ENCODE measurements at regions not wholly inside any gene's neighbourhood (a gene's known extent, or its start where the extent isn't known, plus 50 kb on each side); places are given as distances from the start of the nearest gene placed in this dataset.
"Not testable (repeated sequence)": the region's sequence is repeated elsewhere in the genome, so short reads cannot be mapped to it uniquely, and the experiment has no call there.

DNA sequence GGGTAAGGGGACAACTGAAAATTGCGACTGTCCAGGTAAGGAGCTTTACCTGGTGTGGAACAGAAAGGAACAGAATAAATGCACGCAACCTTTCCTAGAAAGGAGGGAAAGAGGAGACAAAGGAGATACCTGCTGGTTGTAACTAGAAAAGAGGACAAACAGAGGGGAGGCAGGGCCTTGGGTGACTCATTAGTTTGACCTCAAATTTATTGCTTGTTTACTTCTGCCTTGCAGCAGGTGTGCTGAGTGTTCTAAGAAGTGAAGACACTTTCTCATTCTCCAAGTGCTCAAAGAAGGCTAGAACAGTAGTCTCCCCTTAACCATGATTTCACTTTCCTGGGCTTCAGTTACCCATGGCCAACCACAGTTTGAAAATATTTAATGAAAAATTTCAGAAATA, 123.1 kb upstream of the BOD1L1 start:
- H3K4me3 ChIP-seq = no peak overlapping the region

DNA sequence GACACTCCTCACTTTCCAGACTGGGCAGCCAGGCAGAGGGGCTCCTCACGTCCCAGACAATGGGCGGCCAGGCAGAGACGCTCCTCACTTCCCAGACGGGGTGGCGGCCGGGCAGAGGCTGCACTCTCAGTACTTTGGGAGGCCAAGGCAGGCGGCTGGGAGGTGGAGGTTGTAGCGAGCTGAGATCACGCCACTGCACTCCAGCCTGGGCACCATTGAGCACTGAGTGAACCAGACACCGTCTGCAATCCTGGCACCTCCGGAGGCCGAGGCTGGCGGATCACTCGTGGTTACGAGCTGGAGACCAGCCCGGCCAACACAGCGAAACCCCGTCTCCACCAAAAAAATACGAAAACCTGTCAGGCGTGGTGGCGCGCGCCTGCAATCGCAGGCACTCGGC, 134.1 kb upstream of the BOD1L1 start:
- not testable (repeated sequence) for H3K27ac ChIP-seq, H3K4me3 ChIP-seq

More for the DNA sequence above, 123.1 kb upstream of the BOD1L1 start:
- no peak overlapping the region for H3K27ac ChIP-seq

DNA sequence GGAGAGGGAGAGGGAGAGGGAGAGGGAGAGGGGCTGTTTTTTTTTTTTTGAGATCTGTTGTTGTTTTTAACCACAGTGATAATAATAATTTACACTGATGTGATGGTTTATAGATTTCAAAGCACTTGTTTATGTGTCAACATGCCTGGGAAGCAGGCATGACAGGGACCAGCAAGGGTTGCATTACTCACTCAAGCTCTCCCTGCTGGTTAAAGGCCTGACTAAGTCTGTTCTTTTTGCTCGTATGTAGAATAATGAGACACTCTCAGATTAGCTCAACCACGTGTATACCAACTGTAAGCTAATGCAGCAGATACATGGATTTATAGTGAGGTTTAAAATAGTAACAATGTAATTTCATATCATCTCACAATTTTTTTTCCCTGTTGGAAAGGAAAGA, 134.6 kb upstream of the BOD1L1 start:
- Histone ChIP-seq H3K4me3 (no peak overlapping the region), H3K27ac (no peak overlapping the region)

DNA sequence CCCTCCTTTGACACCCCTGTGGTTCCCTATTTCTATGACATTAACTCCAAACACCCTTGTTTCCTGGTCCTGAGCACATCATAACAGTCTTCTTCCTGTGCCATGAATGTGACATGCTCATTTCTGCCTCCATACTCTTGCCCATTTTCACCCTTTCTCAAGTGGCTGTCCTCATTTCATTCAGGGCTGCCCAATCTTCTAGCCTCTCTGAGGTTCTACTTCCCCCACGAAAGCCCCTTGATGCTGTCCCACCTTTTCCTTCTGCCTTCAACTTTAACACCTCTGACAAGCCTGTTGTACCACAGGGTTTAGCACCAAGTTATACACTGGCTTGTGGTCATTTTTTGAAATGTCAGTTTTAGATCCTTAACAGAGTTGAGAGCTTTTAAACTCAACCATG, 136.2 kb upstream of the BOD1L1 start:
- Histone ChIP-seq H3K4me3 (no peak overlapping the region), H3K27ac (no peak overlapping the region)

- Histone ChIP-seq H3K4me3 (no peak overlapping the region), H3K27ac (no peak overlapping the region)
These were observed 138.0 kb upstream of the BOD1L1 start for GRCh38 chr4:13765539-13765938.

- H3K27ac ChIP-seq = no peak overlapping the region
- no peak overlapping the region for H3K4me3 ChIP-seq
These were observed 139.4 kb upstream of the BOD1L1 start for GRCh38 chr4:13766761-13767540.

DNA sequence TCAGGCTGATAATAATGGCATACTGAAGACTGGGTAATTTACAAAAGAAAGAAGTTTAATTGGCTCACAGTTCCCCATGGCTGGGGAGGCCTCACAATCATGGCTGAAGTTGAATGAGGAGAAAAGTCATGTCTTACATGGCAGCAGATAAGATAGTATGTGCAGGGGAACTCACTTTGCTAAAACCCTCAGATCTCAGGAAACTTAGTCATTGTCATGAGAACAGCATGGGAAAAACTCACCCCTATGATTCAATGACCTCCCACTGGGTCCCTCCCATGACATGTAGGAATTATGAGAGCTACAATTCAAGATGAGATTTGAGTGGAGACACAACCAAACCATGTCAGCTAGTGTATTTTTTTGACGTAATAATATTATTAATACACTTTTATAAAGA, 149.8 kb upstream of the BOD1L1 start:
- Histone ChIP-seq H3K27ac (no peak overlapping the region), H3K4me3 (no peak overlapping the region)

DNA sequence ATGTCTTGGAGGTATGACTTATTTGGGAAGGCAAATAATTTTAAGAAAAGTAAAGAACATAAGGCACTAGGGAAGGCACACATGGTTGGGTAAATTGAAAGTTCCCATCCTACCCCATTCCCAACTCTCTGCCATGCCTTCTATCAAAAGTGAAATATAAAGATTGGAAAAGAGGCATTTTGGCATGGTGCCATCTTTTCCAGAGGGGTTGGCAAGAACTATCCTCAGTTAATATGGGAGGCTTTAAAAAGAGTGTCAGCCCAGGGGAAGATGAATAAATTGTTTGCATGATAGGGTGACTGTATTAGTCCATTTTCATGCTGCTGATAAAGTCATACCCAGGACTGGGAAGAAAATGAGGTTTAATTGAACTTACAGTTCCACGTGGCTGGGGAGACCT, 150.8 kb upstream of the BOD1L1 start:
- no peak overlapping the region for H3K4me3 ChIP-seq
- H3K27ac ChIP-seq = no peak overlapping the region

GRCh38 chr4:13782231-13782630, 154.7 kb upstream of the BOD1L1 start:
- Histone ChIP-seq H3K27ac (no peak overlapping the region), H3K4me3 (no peak overlapping the region)

DNA sequence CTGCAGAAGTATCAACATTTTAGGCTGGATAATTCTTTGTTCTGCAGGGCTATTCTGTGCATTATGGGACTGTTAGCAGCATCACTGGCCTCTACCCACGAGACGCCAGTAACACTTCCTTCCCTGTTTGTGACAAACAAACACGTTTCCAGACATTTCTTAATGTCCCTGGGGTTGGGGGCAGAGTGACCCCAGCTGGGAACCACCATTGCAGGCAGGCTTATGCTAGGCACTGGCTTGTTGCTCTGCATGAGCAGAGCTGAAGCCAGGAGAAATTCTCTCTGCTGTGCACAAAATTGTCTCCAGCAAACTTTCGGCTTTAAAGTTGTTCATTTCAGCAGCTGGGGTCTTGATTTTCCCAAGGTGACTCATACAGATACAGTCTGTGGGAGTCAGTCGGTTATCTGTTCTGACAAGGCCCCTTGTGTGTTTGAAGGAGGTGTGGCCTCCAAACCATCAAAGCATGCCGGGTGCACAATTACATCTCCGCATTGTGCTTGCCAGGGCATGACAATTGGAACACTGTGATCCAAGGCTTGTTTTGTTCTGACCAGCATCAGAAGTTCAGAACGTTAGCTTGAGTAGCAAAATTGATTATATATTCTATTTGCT, 156.4 kb upstream of the BOD1L1 start:
- no peak overlapping the region for H3K27ac ChIP-seq
- H3K4me3 ChIP-seq = no peak overlapping the region

GRCh38 chr4:13793020-13793710, 165.6 kb upstream of the BOD1L1 start:
- Histone ChIP-seq H3K4me3 (no peak overlapping the region), H3K27ac (no peak overlapping the region)

GRCh38 chr4:13794819-13795565, 167.5 kb upstream of the BOD1L1 start:
- no peak overlapping the region for H3K4me3 ChIP-seq
- no peak overlapping the region for H3K27ac ChIP-seq

GRCh38 chr4:13797061-13797460, 169.5 kb upstream of the BOD1L1 start:
- no peak overlapping the region for H3K27ac ChIP-seq
- H3K4me3 ChIP-seq = no peak overlapping the region

- Histone ChIP-seq H3K27ac (no peak overlapping the region), H3K4me3 (no peak overlapping the region)
These were observed 187.7 kb upstream of the BOD1L1 start for GRCh38 chr4:13815231-13815630.

DNA sequence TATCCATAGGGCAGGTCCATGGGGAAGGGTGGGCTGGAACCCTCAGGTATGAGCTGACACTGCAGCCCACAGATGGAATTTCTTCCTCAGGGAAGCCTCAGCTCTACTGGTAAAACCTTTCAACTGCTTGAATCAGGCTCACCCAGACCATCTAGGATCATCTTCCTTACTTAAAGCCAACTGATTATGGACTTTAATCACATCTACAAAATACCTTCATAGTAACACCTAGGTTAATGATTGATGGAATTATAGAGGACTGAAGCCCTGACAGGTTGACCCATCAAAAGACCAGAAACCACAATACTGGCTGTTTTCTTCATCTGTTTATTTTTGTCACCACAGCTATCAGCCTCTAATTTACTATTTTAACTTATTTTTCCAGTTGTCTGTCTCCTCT, 188.9 kb upstream of the BOD1L1 start:
- H3K27ac ChIP-seq = no peak overlapping the region
- H3K4me3 ChIP-seq = no peak overlapping the region

- no peak overlapping the region for H3K27ac ChIP-seq
- H3K4me3 ChIP-seq = no peak overlapping the region
These were observed 194.0 kb upstream of the BOD1L1 start for GRCh38 chr4:13821522-13821921.

- H3K27ac ChIP-seq, H3K4me3 ChIP-seq: not testable (repeated sequence)
These were observed 198.3 kb upstream of the BOD1L1 start for GRCh38 chr4:13825822-13826221.

DNA sequence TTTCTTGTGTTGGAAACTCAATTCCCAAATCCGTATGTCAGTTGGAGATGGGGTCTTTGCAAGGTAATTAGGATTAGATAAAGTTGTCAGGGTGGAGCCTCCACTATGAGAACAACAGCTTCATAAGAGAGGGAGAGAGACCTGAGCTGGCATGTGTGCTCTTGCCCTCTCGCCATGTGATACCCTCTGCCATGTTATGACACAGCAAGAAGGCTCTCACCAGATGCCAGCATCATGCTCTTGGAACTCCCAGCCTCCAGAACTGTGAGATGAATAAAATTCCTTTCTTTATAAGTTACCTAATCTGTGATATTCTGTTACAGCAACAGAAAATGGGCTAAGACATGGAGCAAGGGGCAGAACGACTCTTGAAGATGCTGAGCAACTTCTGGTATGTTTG, 201.9 kb upstream of the BOD1L1 start:
- Histone ChIP-seq H3K27ac (no peak overlapping the region), H3K4me3 (no peak overlapping the region)

GRCh38 chr4:13830449-13830848, 202.9 kb upstream of the BOD1L1 start:
- Histone ChIP-seq H3K27ac (no peak overlapping the region), H3K4me3 (no peak overlapping the region)

GRCh38 chr4:13833171-13833804, 205.8 kb upstream of the BOD1L1 start:
- no peak overlapping the region for H3K4me3 ChIP-seq
- no peak overlapping the region for H3K27ac ChIP-seq

Measured in skin epidermis (tissue), 12 donors.